Astrocyte (in vitro differentiated cells and primary cell): ENCODE measurements at regions not wholly inside any gene's neighbourhood (a gene's known extent, or its start where the extent isn't known, plus 50 kb on each side); places are given as distances from the start of the nearest gene placed in this dataset.

ENCODE experiments used
- DNase-seq: peaks from one replicate; pipeline ENCODE4 v3.0.0-alpha.2; 2010; ENCODE audit warnings: low read depth
- FAIRE-seq: peaks from 2 replicates; lab custom pipeline; 2011; peaks lifted over from hg19 to GRCh38; lab: Jason Lieb, UNC
- H2AFZ ChIP-seq: 2 replicates; pipeline ENCODE4 v1.6.0; 2012; ENCODE audit warnings: low read depth, low read length, inconsistent platforms
- H3K27ac ChIP-seq: 2 replicates; pipeline ENCODE4 v1.5.1; 2011; ENCODE audit warnings: low read depth, low read length, inconsistent platforms
- H3K27me3 ChIP-seq: 2 replicates; pipeline ENCODE4 v1.6.0; 2011; ENCODE audit warnings: low read length, inconsistent platforms; ENCODE audit not compliant: insufficient read depth
- H3K36me3 ChIP-seq: 2 replicates; pipeline ENCODE4 v1.5.1; 2011; ENCODE audit warnings: low read length, inconsistent platforms; ENCODE audit not compliant: insufficient read depth
- H3K4me1 ChIP-seq: 2 replicates; pipeline ENCODE4 v1.5.1; 2011; ENCODE audit warnings: low read length, inconsistent platforms; ENCODE audit not compliant: insufficient read depth
- H3K4me2 ChIP-seq: 2 replicates; pipeline ENCODE4 v1.6.0; 2012; ENCODE audit warnings: low read length, inconsistent platforms
- H3K4me3 ChIP-seq: 2 replicates; pipeline ENCODE4 v1.5.1; 2011; ENCODE audit warnings: low read depth, mild to moderate bottlenecking, low read length, inconsistent platforms; ENCODE audit not compliant: insufficient read depth
- H3K79me2 ChIP-seq: 2 replicates; pipeline ENCODE4 v1.6.0; 2012; ENCODE audit warnings: mild to moderate bottlenecking, low read length, inconsistent platforms; ENCODE audit not compliant: insufficient read depth
- H3K9ac ChIP-seq: 2 replicates; pipeline ENCODE4 v1.6.0; 2012; ENCODE audit warnings: mild to moderate bottlenecking, low read length, inconsistent platforms
- H3K9me3 ChIP-seq: 2 replicates; pipeline ENCODE4 v1.5.1; 2012; ENCODE audit warnings: low read depth, mild to moderate bottlenecking, low read length, inconsistent platforms; ENCODE audit not compliant: insufficient read depth
- H4K20me1 ChIP-seq: 2 replicates; pipeline ENCODE4 v1.6.0; 2012; ENCODE audit warnings: low read length, inconsistent platforms; ENCODE audit not compliant: insufficient read depth
- H3K27ac Mint-ChIP-seq: one replicate; pipeline ENCODE4 v1.8.0; 2021; ENCODE audit warnings: mild to moderate bottlenecking, mixed read lengths; ENCODE audit not compliant: unreplicated experiment
- H3K27me3 Mint-ChIP-seq: one replicate; pipeline ENCODE4 v1.8.0; 2021; ENCODE audit warnings: low read depth, mixed read lengths; ENCODE audit not compliant: unreplicated experiment
- H3K36me3 Mint-ChIP-seq: one replicate; pipeline ENCODE4 v1.8.0; 2021; ENCODE audit warnings: low read depth, mixed read lengths; ENCODE audit not compliant: unreplicated experiment
- H3K4me1 Mint-ChIP-seq: one replicate; pipeline ENCODE4 v1.8.0; 2021; ENCODE audit warnings: low read depth, mixed read lengths; ENCODE audit not compliant: unreplicated experiment
- H3K4me3 Mint-ChIP-seq: one replicate; pipeline ENCODE4 v1.8.0; 2021; ENCODE audit warnings: mild to moderate bottlenecking, moderate library complexity, mixed read lengths; ENCODE audit not compliant: unreplicated experiment
- H3K9me3 Mint-ChIP-seq: one replicate; pipeline ENCODE4 v1.8.0; 2021; ENCODE audit warnings: mild to moderate bottlenecking, mixed read lengths; ENCODE audit not compliant: unreplicated experiment
- CTCF ChIP-seq: IDR thresholded peaks from 2 replicates; pipeline ENCODE4 v1.5.1; 2011; ENCODE audit warnings: low read depth, mild to moderate bottlenecking, inconsistent platforms, low read length, moderate library complexity; ENCODE audit not compliant: insufficient read depth
- EZH2 ChIP-seq: IDR thresholded peaks from 2 replicates; pipeline ENCODE4 v1.6.1; 2012; ENCODE audit warnings: mild to moderate bottlenecking, low read length, inconsistent platforms; ENCODE audit not compliant: insufficient read depth

DNA sequence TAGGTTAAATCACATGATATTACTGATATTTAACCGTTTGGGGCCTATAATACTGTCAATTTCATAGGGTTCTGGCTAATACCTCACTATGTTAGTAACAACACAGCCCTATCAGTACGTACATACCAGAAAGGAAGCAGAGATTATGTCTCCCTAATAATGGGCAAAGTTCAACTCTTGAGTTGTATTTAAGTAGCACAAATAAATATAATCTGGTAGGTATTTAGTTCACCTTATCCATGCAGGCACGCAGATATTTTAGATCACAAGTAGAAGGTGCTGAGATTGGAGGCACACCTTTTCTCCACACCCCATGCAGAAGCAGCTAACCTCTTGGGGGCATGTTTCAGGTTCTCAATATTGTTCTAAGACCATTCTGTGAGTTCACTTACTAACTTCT, 118.9 kb downstream of the IRS1 start:
- FAIRE-seq (no peak), DNase-seq (no peak)
- Histone ChIP-seq H3K79me2 (no peaks in the 10 kb centered on the region), H3K36me3 (no peaks in the 10 kb centered on the region), H3K4me2 (no peak overlapping the region), H3K27ac (no peak overlapping the region), H3K4me3 (no peak overlapping the region), H3K9me3 (no peaks in the 10 kb centered on the region), H3K4me1 (no peaks in the 10 kb centered on the region), H4K20me1 (no peaks in the 10 kb centered on the region), H3K9ac (no peak overlapping the region), H2AFZ (no peak overlapping the region), H3K27me3 (no peaks in the 10 kb centered on the region)
- H3K4me3 Mint-ChIP-seq = no peak overlapping the region
- H3K4me1 Mint-ChIP-seq = peaks cover 13% of the 10 kb centered on the region
- peaks cover 3% of the 10 kb centered on the region for H3K27me3 Mint-ChIP-seq
- no peak overlapping the region for H3K27ac Mint-ChIP-seq
- TF ChIP-seq CTCF (no peak), EZH2 (no peak)
- H3K36me3 Mint-ChIP-seq = no peaks in the 10 kb centered on the region
- H3K9me3 Mint-ChIP-seq = peaks cover 3% of the 10 kb centered on the region

GRCh38 chr2:226679389-226680065, 120.1 kb downstream of the IRS1 start:
- Histone ChIP-seq H3K27me3 (no peaks in the 10 kb centered on the region), H3K9ac (no peak overlapping the region), H4K20me1 (no peaks in the 10 kb centered on the region), H3K79me2 (no peaks in the 10 kb centered on the region), H3K36me3 (no peaks in the 10 kb centered on the region), H3K4me2 (no peak overlapping the region), H3K9me3 (no peaks in the 10 kb centered on the region), H2AFZ (no peak overlapping the region), H3K4me1 (no peaks in the 10 kb centered on the region), H3K27ac (no peak overlapping the region), H3K4me3 (no peak overlapping the region)
- H3K27me3 Mint-ChIP-seq = peaks cover 3% of the 10 kb centered on the region
- no peak overlapping the region for H3K27ac Mint-ChIP-seq
- H3K4me3 Mint-ChIP-seq = no peak overlapping the region
- no peak for TF ChIP-seq CTCF
- FAIRE-seq = no peak
- no peak for DNase-seq
- H3K36me3 Mint-ChIP-seq = no peaks in the 10 kb centered on the region
- peaks cover 14% of the 10 kb centered on the region for H3K4me1 Mint-ChIP-seq
- H3K9me3 Mint-ChIP-seq = peaks cover 3% of the 10 kb centered on the region

DNA sequence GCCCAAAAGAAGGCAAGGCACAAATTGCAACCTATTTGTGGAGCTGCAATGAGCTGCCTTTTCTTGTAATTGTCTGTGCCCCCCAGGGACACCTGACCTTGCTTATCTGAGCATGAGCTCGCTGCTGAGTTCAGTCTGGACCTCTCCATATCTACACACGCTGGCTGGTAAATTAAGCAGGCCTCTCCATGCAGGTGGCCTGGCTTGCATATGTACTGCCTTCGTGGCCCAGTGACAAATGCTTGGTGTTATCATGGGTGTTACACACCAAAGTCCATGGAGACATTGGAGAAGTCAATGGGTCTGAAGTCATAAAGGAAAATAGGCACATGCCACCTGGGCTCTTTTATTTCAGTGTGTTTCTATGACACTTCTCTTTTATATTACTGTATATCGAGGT, 121.2 kb downstream of the IRS1 start:
- Mint-ChIP-seq H3K9me3 (peaks cover 3% of the 10 kb centered on the region), H3K36me3 (no peaks in the 10 kb centered on the region), H3K4me1 (peaks cover 23% of the 10 kb centered on the region), H3K27me3 (peaks cover 3% of the 10 kb centered on the region), H3K27ac (no peak overlapping the region), H3K4me3 (no peak overlapping the region)
- FAIRE-seq (no peak), DNase-seq (no peak)
- no peak overlapping the region for H2AFZ ChIP-seq
- no peaks in the 10 kb centered on the region for H3K36me3 ChIP-seq
- H3K4me2 ChIP-seq = no peak overlapping the region
- H3K4me1 ChIP-seq = peaks cover 4% of the 10 kb centered on the region
- no peaks in the 10 kb centered on the region for H4K20me1 ChIP-seq
- no peak overlapping the region for H3K27ac ChIP-seq
- TF ChIP-seq EZH2 = no peak
- TF ChIP-seq CTCF = no peak
- H3K27me3 ChIP-seq = no peaks in the 10 kb centered on the region
- no peak overlapping the region for H3K4me3 ChIP-seq
- H3K9me3 ChIP-seq = no peaks in the 10 kb centered on the region
- no peak overlapping the region for H3K9ac ChIP-seq
- no peaks in the 10 kb centered on the region for H3K79me2 ChIP-seq
